SK-N-SH (cell line): ENCODE measurements at regions not wholly inside any gene's neighbourhood (a gene's known extent, or its start where the extent isn't known, plus 50 kb on each side); places are given as distances from the start of the nearest gene placed in this dataset.

Experiments
- CTCF ChIA-PET: fragments of 300-600, 350-600 bp; formaldehyde crosslinking; extraction: SDS; loops from one replicate; lab custom pipeline; 2021; lab: Yijun Ruan, JAX
- POLR2A ChIA-PET: fragments of 350-600 bp; sonication (Branson Sonifier 250); formaldehyde crosslinking; extraction: SDS; loops from one replicate; lab custom pipeline; 2020; ENCODE audit warnings: antibody characterized with exemption, inconsistent platforms; lab: Yijun Ruan, JAX
- DNase-seq: peaks from one replicate; pipeline ENCODE4 v3.0.0; 2012
- H2AFZ ChIP-seq: fragments of 200-600 bp; sonication (generic); 2 replicates; pipeline ENCODE4 v1.8.1; 2016; ENCODE audit warnings: antibody characterized with exemption, mild to moderate bottlenecking, low read depth
- H3F3A ChIP-seq: fragments of 200-600 bp; sonication (generic); replicated peaks from 2 replicates; pipeline ENCODE3; 2016; ENCODE audit warnings: antibody characterized with exemption, mild to moderate bottlenecking; ENCODE audit not compliant: insufficient read depth
- H3K27ac ChIP-seq, 2 experiments: fragments of 200-500 bp in 1 of 2; fragments of 200-600 bp in 1 of 2; sonication (Bioruptor generic) in 1 of 2; sonication (generic), shearing (Covaris generic) in 1 of 2; 2 replicates each; pipeline versions ENCODE4 v1.5.1 to v1.6.1; 2014 to 2016; ENCODE audit warnings: low read depth in 2 of 2, inconsistent platforms in 1 of 2, low read length in 1 of 2, mild to moderate bottlenecking in 1 of 2, mixed read lengths in 1 of 2
- H3K27me3 ChIP-seq: fragments of 200-600 bp; sonication (generic), shearing (Covaris generic); 2 replicates; pipeline ENCODE4 v1.6.1; 2016; ENCODE audit warnings: mixed run types; ENCODE audit not compliant: insufficient read depth
- H3K36me3 ChIP-seq, 2 experiments: fragments of 200-500 bp in 1 of 2; fragments of 200-600 bp in 1 of 2; sonication (Bioruptor generic) in 1 of 2; sonication (generic) in 1 of 2; replicated peaks in 1 of 2; 2 replicates each; pipeline versions ENCODE3 to v1.5.1; 2014 to 2016; ENCODE audit warnings: low read length in 1 of 2, mild to moderate bottlenecking in 1 of 2; ENCODE audit not compliant: insufficient read depth in 2 of 2, control insufficient read depth in 1 of 2
- H3K4me1 ChIP-seq, 2 experiments: fragments of 200-500 bp in 1 of 2; fragments of 200-600 bp in 1 of 2; sonication (Bioruptor generic) in 1 of 2; sonication (generic), shearing (Covaris generic) in 1 of 2; 2 replicates each; pipeline versions ENCODE4 v1.5.1 to v1.6.1; 2014 to 2016; ENCODE audit warnings: low read depth in 1 of 2, low read length in 1 of 2, mixed run types in 1 of 2; ENCODE audit not compliant: insufficient read depth in 2 of 2, control insufficient read depth in 1 of 2
- H3K4me2 ChIP-seq: fragments of 200-600 bp; sonication (generic), shearing (Covaris generic); 2 replicates; pipeline ENCODE4 v1.6.1; 2017; ENCODE audit warnings: mixed run types
- H3K4me3 ChIP-seq, 2 experiments: fragments of 200-500 bp in 1 of 2; fragments of 200-600 bp in 1 of 2; sonication (Bioruptor generic) in 1 of 2; sonication (generic), shearing (Covaris generic) in 1 of 2; 2 replicates each; pipeline versions ENCODE4 v1.5.1 to v1.8.1; 2014 to 2016; ENCODE audit warnings: low read depth in 2 of 2, inconsistent platforms in 1 of 2, low read length in 1 of 2, mild to moderate bottlenecking in 1 of 2, mixed read lengths in 1 of 2, moderate library complexity in 1 of 2
- H3K79me2 ChIP-seq: fragments of 200-600 bp; sonication (generic); 2 replicates; pipeline ENCODE4 v1.8.1; 2017; ENCODE audit warnings: mild to moderate bottlenecking; ENCODE audit not compliant: insufficient read depth
- H3K9ac ChIP-seq: fragments of 200-600 bp; sonication (generic); 2 replicates; pipeline ENCODE4 v1.6.1; 2017; ENCODE audit warnings: mixed run types
- H3K9me2 ChIP-seq: fragments of 200-600 bp; sonication (generic); 2 replicates; pipeline ENCODE4 v1.6.1; 2017; ENCODE audit warnings: mixed run types
- H3K9me3 ChIP-seq: fragments of 200-600 bp; sonication (generic); 2 replicates; pipeline ENCODE4 v1.6.1; 2017; ENCODE audit warnings: mixed run types, mild to moderate bottlenecking, moderate library complexity
- H4K20me1 ChIP-seq: fragments of 200-600 bp; sonication (generic); 2 replicates; pipeline ENCODE4 v1.6.1; 2017; ENCODE audit warnings: mild to moderate bottlenecking, mixed run types; ENCODE audit not compliant: insufficient read depth
- CHD2 ChIP-seq: fragments of 150-350 bp; IDR thresholded peaks from 2 replicates; pipeline ENCODE4 v1.6.1; 2018; ENCODE audit warnings: low read length; ENCODE audit not compliant: partially characterized antibody
- ELF1 ChIP-seq: IDR thresholded peaks from 2 replicates; pipeline ENCODE4 v1.4.0; 2012
- FOXJ3 ChIP-seq: sonication (generic); formaldehyde crosslinking; IDR thresholded peaks from 2 replicates; pipeline ENCODE4 v1.5.1; 2020; ENCODE audit warnings: mild to moderate bottlenecking, missing genetic modification reagents
- GATA2 ChIP-seq: sonication (generic); formaldehyde crosslinking; IDR thresholded peaks from 2 replicates; pipeline ENCODE4 v1.5.0; 2020; ENCODE audit warnings: mild to moderate bottlenecking, missing genetic modification reagents
- IRF3 ChIP-seq: fragments of 150-350 bp; IDR thresholded peaks from 2 replicates; pipeline ENCODE4 v1.6.1; 2016; ENCODE audit warnings: mild to moderate bottlenecking, low read depth, low read length
- JUND ChIP-seq: IDR thresholded peaks from 2 replicates; pipeline ENCODE4 v1.4.0; 2012
- MAX ChIP-seq: IDR thresholded peaks from 2 replicates; pipeline ENCODE4 v1.4.0; 2012; ENCODE audit warnings: low read depth
- MEF2A ChIP-seq: IDR thresholded peaks from 2 replicates; pipeline ENCODE4 v1.4.0; 2012; ENCODE audit warnings: low read depth, borderline replicate concordance
- POLR2AphosphoS5 ChIP-seq: IDR thresholded peaks from 2 replicates; pipeline ENCODE4 v1.6.1; 2012; ENCODE audit warnings: low read depth, low read length
- RAD21 ChIP-seq: IDR thresholded peaks from 2 replicates; pipeline ENCODE4 v1.6.1; 2012; ENCODE audit warnings: mild to moderate bottlenecking, low read length
- RCOR1 ChIP-seq: fragments of 150-350 bp; IDR thresholded peaks from 2 replicates; pipeline ENCODE4 v1.6.1; 2017; ENCODE audit warnings: antibody characterized with exemption, low read length
- RFX5 ChIP-seq: IDR thresholded peaks from 2 replicates; pipeline ENCODE4 v1.6.1; 2012; ENCODE audit warnings: mild to moderate bottlenecking, improper control_type of control experiment, low read length
- RXRA ChIP-seq: IDR thresholded peaks from 2 replicates; pipeline ENCODE4 v1.4.0; 2012; ENCODE audit warnings: low read depth, mild to moderate bottlenecking, borderline replicate concordance
- SIN3A ChIP-seq: IDR thresholded peaks from 2 replicates; pipeline ENCODE4 v1.6.1; 2012; ENCODE audit warnings: low read depth, mild to moderate bottlenecking, low read length, moderate library complexity, borderline replicate concordance
- TAF1 ChIP-seq: IDR thresholded peaks from 2 replicates; pipeline ENCODE4 v1.6.1; 2012; ENCODE audit warnings: low read depth, mild to moderate bottlenecking, low read length, moderate library complexity, borderline replicate concordance
- TEAD4 ChIP-seq: IDR thresholded peaks from 2 replicates; pipeline ENCODE4 v1.4.0; 2012; ENCODE audit warnings: mild to moderate bottlenecking, borderline replicate concordance; ENCODE audit not compliant: insufficient read depth
- USF1 ChIP-seq: IDR thresholded peaks from 2 replicates; pipeline ENCODE4 v1.4.0; 2012; ENCODE audit warnings: low read depth, borderline replicate concordance
- USF2 ChIP-seq: fragments of 150-350 bp; IDR thresholded peaks from 2 replicates; pipeline ENCODE4 v1.6.1; 2017; ENCODE audit warnings: antibody characterized with exemption, low read length, low read depth, borderline replicate concordance
- TF ChIP-seq, protein P1 (sequence below): IDR thresholded peaks from 2 replicates; pipeline ENCODE4; 2012

GRCh38 chr12:61385771-61386170 is 874.4 kb upstream of the USP15 start:
- no peaks in the 10 kb centered on the region for H3K79me2 ChIP-seq
- no peak overlapping the region for H3K4me2 ChIP-seq
- no peaks in the 10 kb centered on the region for H3K9me2 ChIP-seq
- H4K20me1 ChIP-seq: no peaks in the 10 kb centered on the region
- no peak for TF ChIP-seq USF1
- TF ChIP-seq RFX5: no peak
- TF ChIP-seq USF2: no peak
- TF ChIP-seq GATA2 (CRISPR knock-in tag): no peak
- no peak for TF ChIP-seq JUND
- no peak for TF ChIP-seq FOXJ3 (CRISPR knock-in tag)
- no peak for TF ChIP-seq RCOR1
- TF ChIP-seq CHD2: no peak
- no peak for TF ChIP-seq TAF1
- no peak for TF ChIP-seq ELF1
- no peak for TF ChIP-seq RXRA
- no peak for TF ChIP-seq RAD21
- TF ChIP-seq IRF3: no peak
- no peak for TF ChIP-seq TEAD4
- no peak for TF ChIP-seq POLR2AphosphoS5
- TF ChIP-seq MAX: no peak
- no peak for TF ChIP-seq SIN3A
- no peak for TF ChIP-seq MEF2A
- TF ChIP-seq, protein P1, sequence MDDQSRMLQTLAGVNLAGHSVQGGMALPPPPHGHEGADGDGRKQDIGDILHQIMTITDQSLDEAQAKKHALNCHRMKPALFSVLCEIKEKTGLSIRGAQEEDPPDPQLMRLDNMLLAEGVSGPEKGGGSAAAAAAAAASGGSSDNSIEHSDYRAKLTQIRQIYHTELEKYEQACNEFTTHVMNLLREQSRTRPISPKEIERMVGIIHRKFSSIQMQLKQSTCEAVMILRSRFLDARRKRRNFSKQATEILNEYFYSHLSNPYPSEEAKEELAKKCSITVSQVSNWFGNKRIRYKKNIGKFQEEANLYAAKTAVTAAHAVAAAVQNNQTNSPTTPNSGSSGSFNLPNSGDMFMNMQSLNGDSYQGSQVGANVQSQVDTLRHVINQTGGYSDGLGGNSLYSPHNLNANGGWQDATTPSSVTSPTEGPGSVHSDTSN: no peak
- H3K4me1 ChIP-seq: no peaks in the 10 kb centered on the region
- peaks cover 5% of the 10 kb centered on the region; the same call in 1 of the 2 replicates for H3K9me3 ChIP-seq
- no peaks in the 10 kb centered on the region for H3F3A ChIP-seq
- H3K27ac ChIP-seq: no peak overlapping the region
- no peaks in the 10 kb centered on the region for H3K36me3 ChIP-seq
- no peak overlapping the region for H2AFZ ChIP-seq
- DNase-seq: no peak
- H3K4me3 ChIP-seq: no peak overlapping the region
- no peak overlapping the region for H3K9ac ChIP-seq
- POLR2A ChIA-PET: no interaction called here
- no peaks in the 10 kb centered on the region for H3K27me3 ChIP-seq
- CTCF ChIA-PET: no interaction called here
